Esophagus squamous epithelium (tissue), 5 donors: ENCODE measurements at regions not wholly inside any gene's neighbourhood (a gene's known extent, or its start where the extent isn't known, plus 50 kb on each side); places are given as distances from the start of the nearest gene placed in this dataset.

ENCODE experiments used
- DNase-seq: peaks from one replicate; lab custom pipeline; 2025; lab: John Stamatoyannopoulos, UW
- H3K27ac ChIP-seq, 4 donors: fragments of 200-600 bp; sonication (generic); one replicate each; pipeline ENCODE4 v1.5.1; 2016 to 2019; ENCODE audit warnings: mild to moderate bottlenecking in 1 of 4
- H3K27me3 ChIP-seq, 4 donors: fragments of 200-600 bp; sonication (generic); 1 replicate in 3 of 4; 2 replicates in 1 of 4; pipeline versions ENCODE4 v1.5.1 to v1.6.0; 2017 to 2021; ENCODE audit warnings: antibody characterized with exemption in 1 of 4
- H3K36me3 ChIP-seq, 3 donors: fragments of 200-600 bp; sonication (generic); one replicate each; pipeline ENCODE4 v1.5.1; 2016 to 2019
- H3K4me1 ChIP-seq, 3 donors: fragments of 200-600 bp; sonication (generic); one replicate each; pipeline ENCODE4 v1.5.1; 2017 to 2019
- H3K4me3 ChIP-seq, 4 donors: fragments of 200-600 bp; sonication (generic); 1 replicate in 3 of 4; 2 replicates in 1 of 4; pipeline ENCODE4 v1.5.1; 2016 to 2019; ENCODE audit warnings: mild to moderate bottlenecking in 2 of 4, moderate library complexity in 1 of 4
- H3K9me3 ChIP-seq, 3 donors: fragments of 200-600 bp; sonication (generic); one replicate each; pipeline ENCODE4 v1.5.1; 2016 to 2019
- POLR2A ChIP-seq, 4 donors: fragments of 450-650 bp; IDR thresholded peaks; one replicate each; pipeline ENCODE4 v1.6.1; 2017; ENCODE audit warnings: antibody characterized with exemption in 4 of 4, mild to moderate bottlenecking in 4 of 4, moderate library complexity in 3 of 4
- WGBS, 2 donors: methylation state at CpG; one replicate each; pipeline ENCODE4 v1.1.5; 2018; 5-methylcytosine and 5-hydroxymethylcytosine counted together
- intact Hi-C: fragments of 100-400 bp; cut with DNase I; formaldehyde crosslinking; loops from one replicate; pipeline ENCODE4 v1.15.0; 2022
- TF ChIP-seq, protein P1 (sequence below), 6 experiments: fragments of 450-650 bp in 4 of 6; fragments of 200-600 bp in 2 of 6; sonication (generic) in 2 of 6; IDR thresholded peaks; one replicate each; pipeline ENCODE4 v1.5.1; 2016 to 2019; ENCODE audit warnings: antibody characterized with exemption in 6 of 6, mild to moderate bottlenecking in 4 of 6, moderate library complexity in 4 of 6
- donor health status: DM: yes; HTN: yes; CAD: no.

DNA sequence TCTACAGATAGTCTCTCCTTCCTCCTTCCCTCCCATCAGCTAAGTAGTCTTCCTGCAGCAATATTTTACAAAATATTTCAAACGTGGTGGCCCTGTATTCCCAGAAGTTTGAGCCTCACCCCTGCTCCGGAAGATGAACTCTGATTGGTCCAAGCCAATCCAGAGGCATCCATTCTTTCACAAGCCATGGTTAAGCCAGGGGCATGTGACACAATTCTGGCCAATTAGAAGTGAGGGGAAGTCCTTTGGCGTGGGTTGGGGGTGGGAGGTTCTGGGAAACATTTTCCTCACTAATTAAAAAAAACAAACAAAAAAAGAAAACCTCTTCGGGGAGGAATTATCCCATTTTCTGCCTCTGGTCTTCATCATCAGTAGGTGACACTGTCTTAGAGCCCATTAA lies 69.4 kb upstream of the GSC start:
- intact Hi-C loops = no loop called here

DNA sequence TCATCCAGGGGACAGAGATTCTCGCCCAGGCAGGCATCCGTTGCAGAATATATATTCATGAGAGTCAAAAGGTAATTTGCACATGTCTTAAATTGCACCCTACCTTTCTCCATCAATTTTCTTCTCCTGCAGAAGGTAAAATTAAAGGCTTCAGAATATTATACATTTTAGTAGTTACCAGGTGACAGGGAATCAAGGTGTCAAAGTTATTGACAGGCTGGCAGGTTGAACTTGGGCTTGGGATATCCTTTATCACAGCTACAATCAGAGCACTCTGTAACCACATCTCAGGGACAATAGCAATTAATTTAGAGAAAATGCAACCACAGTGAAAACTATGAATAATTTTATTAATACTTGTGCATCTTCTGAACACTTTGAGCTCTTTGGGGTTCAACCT lies 66.9 kb upstream of the GSC start:
- whole genome bisulfite sequencing, 2 donors = 86 to 88% methylated on average over 2 of the region's 2 CpGs
- DNase-seq = no peak

More for the DNA sequence above, 69.4 kb upstream of the GSC start:
- DNase-seq = no peak
- TF ChIP-seq, protein P1, sequence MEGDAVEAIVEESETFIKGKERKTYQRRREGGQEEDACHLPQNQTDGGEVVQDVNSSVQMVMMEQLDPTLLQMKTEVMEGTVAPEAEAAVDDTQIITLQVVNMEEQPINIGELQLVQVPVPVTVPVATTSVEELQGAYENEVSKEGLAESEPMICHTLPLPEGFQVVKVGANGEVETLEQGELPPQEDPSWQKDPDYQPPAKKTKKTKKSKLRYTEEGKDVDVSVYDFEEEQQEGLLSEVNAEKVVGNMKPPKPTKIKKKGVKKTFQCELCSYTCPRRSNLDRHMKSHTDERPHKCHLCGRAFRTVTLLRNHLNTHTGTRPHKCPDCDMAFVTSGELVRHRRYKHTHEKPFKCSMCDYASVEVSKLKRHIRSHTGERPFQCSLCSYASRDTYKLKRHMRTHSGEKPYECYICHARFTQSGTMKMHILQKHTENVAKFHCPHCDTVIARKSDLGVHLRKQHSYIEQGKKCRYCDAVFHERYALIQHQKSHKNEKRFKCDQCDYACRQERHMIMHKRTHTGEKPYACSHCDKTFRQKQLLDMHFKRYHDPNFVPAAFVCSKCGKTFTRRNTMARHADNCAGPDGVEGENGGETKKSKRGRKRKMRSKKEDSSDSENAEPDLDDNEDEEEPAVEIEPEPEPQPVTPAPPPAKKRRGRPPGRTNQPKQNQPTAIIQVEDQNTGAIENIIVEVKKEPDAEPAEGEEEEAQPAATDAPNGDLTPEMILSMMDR (IDR thresholded peaks at IDR 0.05) = no peak
- TF ChIP-seq POLR2A (IDR thresholded peaks at IDR 0.05) = no peak
- H3K36me3 ChIP-seq = no peaks in the 10 kb centered on the region
- H3K27ac ChIP-seq = no peak overlapping the region
- no peaks in the 10 kb centered on the region for H3K27me3 ChIP-seq
- no peaks in the 10 kb centered on the region for H3K4me1 ChIP-seq
- 52 to 58% methylated on average over 4 of the region's 4 CpGs for WGBS, 2 donors
- H3K9me3 ChIP-seq = no peaks in the 10 kb centered on the region
- H3K4me3 ChIP-seq = no peak overlapping the region

DNA sequence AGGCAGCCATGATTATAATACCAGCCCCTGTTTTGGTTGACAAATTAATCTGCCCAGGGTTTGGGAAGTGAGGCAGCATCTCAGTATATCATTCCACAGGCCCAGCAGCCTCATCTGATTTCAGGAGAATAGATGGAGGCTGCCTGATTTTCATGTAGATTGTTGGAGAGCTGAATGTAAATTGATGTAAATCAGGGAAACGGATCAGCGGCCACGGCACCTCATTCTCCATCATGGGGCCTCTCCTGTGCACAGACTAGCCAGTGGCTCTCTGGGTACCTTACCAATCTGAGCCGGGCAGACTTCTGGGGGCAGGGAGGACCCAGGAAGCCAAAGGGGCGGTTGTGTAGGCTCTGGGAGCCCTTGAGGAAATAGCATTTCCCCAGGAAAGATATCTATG lies 63.7 kb upstream of the GSC start:
- Histone ChIP-seq H3K36me3 (no peaks in the 10 kb centered on the region), H3K4me3 (no peak overlapping the region), H3K4me1 (no peaks in the 10 kb centered on the region), H3K27me3 (no peaks in the 10 kb centered on the region), H3K9me3 (no peaks in the 10 kb centered on the region), H3K27ac (no peak overlapping the region)
- no peak for DNase-seq
- 29 to 78% methylated on average over 1 to 3 of the region's 5 CpGs for WGBS, 2 donors
- intact Hi-C loops = no loop called here
- TF ChIP-seq, protein P1 (IDR thresholded peaks at IDR 0.05) = no peak
- no peak for TF ChIP-seq POLR2A (IDR thresholded peaks at IDR 0.05)

More for the DNA sequence above, 66.9 kb upstream of the GSC start:
- TF ChIP-seq, protein P1 (IDR thresholded peaks at IDR 0.05) = no peak
- TF ChIP-seq POLR2A (IDR thresholded peaks at IDR 0.05) = no peak
- Histone ChIP-seq H3K27me3 (no peaks in the 10 kb centered on the region), H3K9me3 (no peaks in the 10 kb centered on the region), H3K36me3 (no peaks in the 10 kb centered on the region), H3K4me1 (no peaks in the 10 kb centered on the region), H3K4me3 (no peak overlapping the region), H3K27ac (no peak overlapping the region)
- intact Hi-C loops = no loop called here

DNA sequence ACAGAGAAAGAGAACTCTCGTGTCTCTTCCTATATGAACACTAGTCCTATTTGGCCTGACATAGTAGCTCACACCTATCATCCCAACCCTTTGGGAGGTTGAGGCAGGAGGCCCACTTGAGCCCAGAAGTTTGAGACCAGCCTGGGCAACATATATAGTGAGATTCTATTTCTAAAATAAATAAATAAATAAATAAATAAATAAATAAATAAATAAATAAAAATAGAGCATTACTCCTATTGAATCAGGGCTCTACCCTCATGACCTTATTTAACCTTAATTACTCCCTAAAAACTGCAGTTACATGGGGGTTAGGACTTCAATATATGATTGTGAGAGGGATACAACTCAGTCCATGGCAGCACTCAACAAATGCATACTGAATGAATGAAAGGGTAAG lies 61.2 kb upstream of the GSC start:
- whole genome bisulfite sequencing, 2 donors = 63% methylated on average over 1 of the region's 1 CpG
- DNase-seq = no peak
- no peaks in the 10 kb centered on the region for H3K36me3 ChIP-seq
- H3K4me1 ChIP-seq = no peaks in the 10 kb centered on the region
- intact Hi-C loops = no loop called here
- TF ChIP-seq, protein P1 (IDR thresholded peaks at IDR 0.05) = no peak
- no peak for TF ChIP-seq POLR2A (IDR thresholded peaks at IDR 0.05)
- H3K27me3 ChIP-seq = no peaks in the 10 kb centered on the region
- no peak overlapping the region for H3K27ac ChIP-seq
- H3K9me3 ChIP-seq = no peaks in the 10 kb centered on the region
- no peak overlapping the region for H3K4me3 ChIP-seq

DNA sequence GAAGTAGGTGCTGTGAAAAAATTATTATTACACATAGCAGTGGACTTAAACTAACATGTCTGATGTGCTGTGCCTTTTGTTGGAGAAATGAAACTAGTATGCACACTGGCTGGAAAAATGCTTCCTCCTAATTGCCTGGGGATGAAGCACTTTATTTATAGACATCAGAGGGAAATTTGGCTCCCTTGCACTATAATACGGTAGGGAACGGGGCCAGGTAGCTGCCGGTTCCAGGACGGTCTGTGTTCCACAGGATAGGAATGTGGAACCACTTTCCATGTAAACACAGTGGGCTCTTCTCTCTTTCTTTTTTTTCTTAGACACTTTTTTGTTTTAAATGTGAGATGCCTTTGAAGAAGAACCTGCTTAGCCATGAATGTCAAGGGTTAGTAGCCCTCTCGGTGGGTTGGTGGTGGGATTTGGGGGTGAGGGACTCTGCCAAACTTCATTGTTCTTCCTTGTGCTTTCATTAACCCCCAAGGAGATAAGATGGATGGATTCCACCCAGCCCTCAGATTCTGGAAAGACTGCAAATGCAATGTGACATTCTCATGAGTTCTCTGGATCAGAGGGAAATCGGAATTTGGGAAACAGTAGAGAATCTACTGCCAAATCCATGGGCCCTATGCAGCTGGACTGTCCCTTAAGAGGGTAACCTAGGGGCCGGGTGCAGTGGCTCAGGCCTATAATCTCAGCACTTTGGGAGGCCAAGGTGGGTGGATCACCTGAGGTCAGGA lies 58.0 kb upstream of the GSC start:
- no peak overlapping the region for H3K4me3 ChIP-seq
- peaks cover 0 to 9% (median 0%) of the 10 kb centered on the region in 3 donors for H3K9me3 ChIP-seq
- intact Hi-C loops = no loop called here
- H3K27me3 ChIP-seq = peaks cover 0 to 2% (median 0%) of the 10 kb centered on the region in 4 donors
- 18 to 28% methylated on average over 7 of the region's 7 CpGs for WGBS, 2 donors
- H3K27ac ChIP-seq = peak overlapping the region in 1 of 4 donors; percentile 33
- no peak for DNase-seq
- H3K36me3 ChIP-seq = no peaks in the 10 kb centered on the region
- TF ChIP-seq, protein P1 (IDR thresholded peaks at IDR 0.05) = no peak
- no peak for TF ChIP-seq POLR2A (IDR thresholded peaks at IDR 0.05)
- H3K4me1 ChIP-seq = no peaks in the 10 kb centered on the region
